Mesothelial cell of epicardium (in vitro differentiated cells): ENCODE measurements at regions not wholly inside any gene's neighbourhood (a gene's known extent, or its start where the extent isn't known, plus 50 kb on each side); places are given as distances from the start of the nearest gene placed in this dataset.

Experiments used
- DNase-seq, 2 experiments: peaks; one replicate each; pipeline ENCODE4 v3.0.0; 2021; ENCODE audit warnings: low spot score in 2 of 2; ENCODE audit not compliant: unreplicated experiment in 2 of 2
- H3K27ac Mint-ChIP-seq: 2 replicates; pipeline ENCODE4 v1.8.0; 2021; ENCODE audit warnings: mixed read lengths
- H3K27me3 Mint-ChIP-seq: 2 replicates; pipeline ENCODE4 v1.8.0; 2021; ENCODE audit warnings: low read depth, mixed read lengths
- H3K36me3 Mint-ChIP-seq: 2 replicates; pipeline ENCODE4 v1.8.0; 2021; ENCODE audit warnings: mixed read lengths
- H3K4me1 Mint-ChIP-seq: 2 replicates; pipeline ENCODE4 v1.8.0; 2021; ENCODE audit warnings: mixed read lengths
- H3K4me3 Mint-ChIP-seq: 2 replicates; pipeline ENCODE4 v1.8.0; 2021; ENCODE audit warnings: mild to moderate bottlenecking, moderate library complexity, mixed read lengths
- H3K9me3 Mint-ChIP-seq: 2 replicates; pipeline ENCODE4 v1.8.0; 2021; ENCODE audit warnings: mixed read lengths
- TF ChIP-seq, protein P1 (sequence below): fragments of 200-600 bp; sonication (generic); IDR thresholded peaks from one replicate; pipeline ENCODE4 v1.5.0; 2021; ENCODE audit warnings: antibody characterized with exemption; ENCODE audit not compliant: unreplicated experiment

DNA sequence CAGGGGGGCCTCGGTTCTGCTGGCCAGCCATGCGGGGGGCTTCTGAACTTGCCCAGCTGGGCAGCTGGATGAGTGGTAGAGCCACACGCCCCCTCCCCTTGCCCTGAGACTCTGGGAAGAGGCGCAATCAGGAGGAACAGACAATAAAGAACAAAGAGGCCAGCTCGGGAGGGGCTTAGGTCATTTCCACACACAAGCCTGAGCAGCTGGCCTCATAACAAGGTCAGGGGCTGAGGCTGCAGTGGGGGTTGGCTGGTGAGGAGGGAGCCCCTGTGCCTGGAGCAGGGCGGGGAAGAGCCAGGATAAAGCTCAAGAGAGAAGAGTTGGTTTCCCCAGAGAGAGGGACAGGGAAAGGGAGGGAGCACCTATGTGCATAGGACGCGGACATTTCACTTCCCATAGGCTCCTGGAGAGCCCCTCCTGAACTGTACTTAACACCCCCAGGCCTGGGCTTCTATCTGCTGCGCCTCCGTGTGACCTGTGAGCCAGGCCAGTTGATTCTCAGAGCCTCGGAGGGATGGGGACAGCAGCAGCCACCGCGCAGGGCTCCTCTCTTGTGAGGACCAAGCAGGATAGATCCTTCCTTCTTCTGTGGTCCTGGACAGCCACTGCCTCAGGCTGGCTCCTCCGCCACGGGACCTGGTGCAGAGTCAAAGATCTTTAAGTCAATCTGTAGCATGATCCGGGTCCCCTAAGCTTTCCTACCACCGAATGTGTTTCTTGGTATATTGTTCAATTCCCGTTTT is 75.3 kb upstream of the GGTA1 start:
- no peaks in the 10 kb centered on the region for H3K27me3 Mint-ChIP-seq
- TF ChIP-seq, protein P1, sequence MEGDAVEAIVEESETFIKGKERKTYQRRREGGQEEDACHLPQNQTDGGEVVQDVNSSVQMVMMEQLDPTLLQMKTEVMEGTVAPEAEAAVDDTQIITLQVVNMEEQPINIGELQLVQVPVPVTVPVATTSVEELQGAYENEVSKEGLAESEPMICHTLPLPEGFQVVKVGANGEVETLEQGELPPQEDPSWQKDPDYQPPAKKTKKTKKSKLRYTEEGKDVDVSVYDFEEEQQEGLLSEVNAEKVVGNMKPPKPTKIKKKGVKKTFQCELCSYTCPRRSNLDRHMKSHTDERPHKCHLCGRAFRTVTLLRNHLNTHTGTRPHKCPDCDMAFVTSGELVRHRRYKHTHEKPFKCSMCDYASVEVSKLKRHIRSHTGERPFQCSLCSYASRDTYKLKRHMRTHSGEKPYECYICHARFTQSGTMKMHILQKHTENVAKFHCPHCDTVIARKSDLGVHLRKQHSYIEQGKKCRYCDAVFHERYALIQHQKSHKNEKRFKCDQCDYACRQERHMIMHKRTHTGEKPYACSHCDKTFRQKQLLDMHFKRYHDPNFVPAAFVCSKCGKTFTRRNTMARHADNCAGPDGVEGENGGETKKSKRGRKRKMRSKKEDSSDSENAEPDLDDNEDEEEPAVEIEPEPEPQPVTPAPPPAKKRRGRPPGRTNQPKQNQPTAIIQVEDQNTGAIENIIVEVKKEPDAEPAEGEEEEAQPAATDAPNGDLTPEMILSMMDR: no peak
- H3K4me3 Mint-ChIP-seq: no peak overlapping the region
- no peaks in the 10 kb centered on the region for H3K36me3 Mint-ChIP-seq
- no peak for DNase-seq
- peak overlapping the region; percentile 30 for H3K27ac Mint-ChIP-seq
- no peaks in the 10 kb centered on the region for H3K9me3 Mint-ChIP-seq
- peaks cover 10% of the 10 kb centered on the region for H3K4me1 Mint-ChIP-seq

DNA sequence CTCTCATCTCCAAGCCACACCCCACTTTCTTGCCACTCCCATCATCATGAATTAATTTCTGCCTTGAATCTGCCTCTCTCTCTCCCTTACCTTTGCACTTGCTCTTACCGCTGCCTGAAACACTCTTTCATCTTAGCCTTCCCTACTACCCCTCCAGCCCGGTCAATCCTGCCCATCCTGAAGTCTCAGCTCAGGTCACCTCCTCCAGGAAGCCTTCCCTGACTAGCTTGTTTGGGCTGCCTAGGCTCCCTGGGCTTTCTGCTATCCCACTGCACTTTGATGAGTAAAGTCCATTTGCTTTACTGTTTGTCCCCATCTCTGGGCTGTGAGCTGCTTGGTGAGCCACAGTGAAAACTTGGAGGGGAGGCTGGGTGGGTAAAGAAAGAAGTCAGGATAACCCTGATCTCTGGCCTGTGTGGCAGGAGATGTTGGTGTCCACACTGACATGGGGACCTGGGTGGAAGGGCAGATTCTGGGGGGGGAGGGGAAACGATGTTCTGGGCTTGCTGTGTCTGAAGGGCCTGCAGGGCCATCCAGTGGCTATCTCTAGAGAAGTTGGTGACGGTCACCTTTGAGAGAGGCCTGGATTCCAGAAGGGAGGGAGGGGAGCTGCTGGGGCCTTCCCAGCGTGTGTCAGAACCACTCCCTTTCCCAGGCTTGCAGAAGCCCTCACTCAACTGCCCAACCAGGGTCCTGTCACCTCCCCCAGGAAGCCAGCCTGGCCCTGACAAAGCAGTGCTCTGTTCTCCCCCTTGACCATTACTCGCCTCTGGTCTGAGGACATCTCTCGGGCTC is 75.0 kb upstream of the DAB2IP start:
- no peak for DNase-seq
- Mint-ChIP-seq H3K27ac (peak overlapping the region; percentile 34), H3K4me1 (peaks cover 10% of the 10 kb centered on the region), H3K36me3 (no peaks in the 10 kb centered on the region), H3K27me3 (no peaks in the 10 kb centered on the region), H3K9me3 (no peaks in the 10 kb centered on the region), H3K4me3 (no peak overlapping the region)
- TF ChIP-seq, protein P1: no peak

DNA sequence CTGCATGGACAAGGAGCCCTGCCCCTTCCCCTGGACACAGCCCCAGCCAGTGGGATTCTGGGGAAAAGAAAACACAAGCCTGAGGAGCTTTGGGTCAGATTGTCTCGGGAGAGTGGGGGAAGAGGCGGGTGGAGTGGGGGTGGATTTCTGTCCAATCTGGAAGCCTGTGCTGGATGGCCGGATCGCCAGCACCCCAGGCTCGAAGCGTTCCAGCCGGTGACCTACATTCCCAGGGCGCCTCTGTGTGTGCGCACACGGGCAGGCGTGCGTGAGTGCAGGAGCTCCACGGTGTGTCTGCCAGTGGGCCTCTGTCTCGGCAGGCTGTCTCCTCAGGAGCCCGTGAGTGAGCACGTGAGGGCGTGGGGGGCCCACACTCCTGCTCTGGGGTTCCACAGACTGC is 74.3 kb upstream of the DAB2IP start:
- Mint-ChIP-seq H3K27ac (peak overlapping the region; percentile 34), H3K4me1 (peaks cover 15% of the 10 kb centered on the region), H3K36me3 (no peaks in the 10 kb centered on the region), H3K9me3 (no peaks in the 10 kb centered on the region), H3K27me3 (no peaks in the 10 kb centered on the region), H3K4me3 (no peak overlapping the region)
- TF ChIP-seq, protein P1: no peak
- no peak for DNase-seq

DNA sequence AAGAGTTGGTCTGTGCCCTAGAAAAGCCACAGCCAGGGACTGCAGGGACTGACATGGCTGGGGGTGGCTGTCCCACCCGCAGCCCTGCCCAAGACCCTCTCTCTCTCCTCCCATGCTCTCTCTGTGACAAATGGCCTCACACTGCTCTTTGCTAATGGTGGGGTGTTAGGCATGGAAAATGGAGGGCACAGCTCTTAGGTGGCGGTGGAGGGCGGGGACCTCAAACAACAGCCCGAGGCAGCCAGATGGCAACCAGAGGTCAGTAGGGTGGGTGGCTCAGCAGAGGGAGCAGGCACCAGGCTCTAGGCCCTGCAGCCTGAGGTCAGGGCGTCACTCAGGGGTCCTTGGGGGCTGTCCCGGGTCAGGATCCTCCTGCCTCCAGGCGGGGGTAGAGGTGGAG is 73.9 kb upstream of the DAB2IP start:
- no peak for DNase-seq
- Mint-ChIP-seq H3K36me3 (no peaks in the 10 kb centered on the region), H3K9me3 (no peaks in the 10 kb centered on the region), H3K4me3 (no peak overlapping the region), H3K4me1 (peaks cover 18% of the 10 kb centered on the region), H3K27ac (no peak overlapping the region), H3K27me3 (no peaks in the 10 kb centered on the region)
- TF ChIP-seq, protein P1: no peak

DNA sequence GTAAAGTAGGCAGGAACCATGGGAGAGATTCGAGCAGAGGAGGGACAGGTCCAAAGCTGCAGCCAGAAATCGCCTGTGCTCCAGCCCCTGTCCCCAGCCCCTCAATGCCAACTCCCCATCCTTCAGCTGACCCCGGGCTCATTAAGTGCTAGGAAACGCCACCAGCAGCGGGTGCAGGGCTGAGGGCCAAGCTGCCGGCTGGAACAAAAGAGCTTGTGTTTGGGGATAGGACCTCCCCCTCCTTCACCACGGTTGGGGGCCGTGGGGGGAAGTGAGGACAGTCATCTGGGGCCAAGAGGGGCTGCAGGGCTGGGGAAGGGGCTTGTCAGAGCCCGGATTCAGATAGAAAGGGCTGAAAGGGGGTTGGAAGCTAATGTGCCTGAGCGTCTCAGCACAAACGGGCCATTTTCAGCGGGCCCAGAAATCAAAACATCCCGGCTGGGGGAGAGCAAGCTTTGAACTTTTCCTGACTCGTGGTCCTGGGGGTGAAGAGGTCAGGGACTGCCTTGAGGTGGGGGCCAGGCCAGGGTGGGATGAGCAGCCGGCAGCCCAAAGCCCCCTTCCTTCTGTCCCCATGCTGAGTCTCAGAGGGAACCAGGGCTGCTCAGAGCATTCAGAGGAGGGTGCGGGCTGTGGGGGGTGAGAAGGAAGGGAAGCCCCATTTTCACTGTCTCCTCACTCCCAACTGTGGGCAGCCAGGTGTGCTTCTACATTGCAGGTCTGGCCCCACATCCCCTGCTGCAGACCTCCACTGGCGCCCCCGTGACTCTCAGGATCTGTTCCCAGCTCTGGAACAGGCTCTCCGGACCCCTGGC is 69.4 kb upstream of the DAB2IP start:
- Mint-ChIP-seq H3K27me3 (peaks cover 1% of the 10 kb centered on the region), H3K27ac (peak overlapping the region; percentile 30), H3K4me3 (no peak overlapping the region), H3K4me1 (peaks cover 27% of the 10 kb centered on the region), H3K36me3 (no peaks in the 10 kb centered on the region), H3K9me3 (no peaks in the 10 kb centered on the region)
- no peak for DNase-seq
- TF ChIP-seq, protein P1: no peak
